ENCODE measurements at regions not wholly inside any gene's neighbourhood (a gene's known extent, or its start where the extent isn't known, plus 50 kb on each side); places are given as distances from the start of the nearest gene placed in this dataset.

GRCh38 chr2:217275091-217275490 lies 415.2 kb upstream of the TNP1 start:
- no peak overlapping the region for H3K27ac ChIP-seq (ENCODE audit: low read depth, low read length)
- Mint-ChIP-seq H3K27me3 (ENCODE audit: low read depth, unreplicated experiment) (peaks cover 18% of the 10 kb centered on the region), H3K4me3 (ENCODE audit: unreplicated experiment) (no peak overlapping the region), H3K4me1 (ENCODE audit: low read depth, unreplicated experiment) (peaks cover 30% of the 10 kb centered on the region), H3K9me3 (ENCODE audit: unreplicated experiment) (peaks cover 5% of the 10 kb centered on the region), H3K27ac (ENCODE audit: unreplicated experiment) (no peak overlapping the region), H3K36me3 (ENCODE audit: low read depth, unreplicated experiment) (no peaks in the 10 kb centered on the region)
- peaks cover 30% of the 10 kb centered on the region for H3K4me1 ChIP-seq (ENCODE audit: insufficient read depth, low read length)
- H4K20me1 ChIP-seq (ENCODE audit: insufficient read depth, low read length), result no peaks in the 10 kb centered on the region
- TF ChIP-seq CTCF (IDR thresholded peaks at IDR 0.05; ENCODE audit: insufficient read depth, low read depth, low read length), result no peak
- no peak for TF ChIP-seq EZH2 (IDR thresholded peaks at IDR 0.05; ENCODE audit: insufficient read depth, low read length)
- FAIRE-seq, result no peak
- no peak overlapping the region for H3K4me3 ChIP-seq (ENCODE audit: insufficient read depth, low read depth, low read length)
- H3K9me3 ChIP-seq (ENCODE audit: insufficient read depth, low read depth, low read length), result no peaks in the 10 kb centered on the region
- no peak overlapping the region for H3K4me2 ChIP-seq (ENCODE audit: low read length)
- DNase-seq (ENCODE audit: low read depth), result no peak
- no peaks in the 10 kb centered on the region for H3K36me3 ChIP-seq (ENCODE audit: insufficient read depth, low read length)
- H3K27me3 ChIP-seq (ENCODE audit: insufficient read depth, low read length), result no peaks in the 10 kb centered on the region
- H3K79me2 ChIP-seq (ENCODE audit: insufficient read depth, low read length), result no peaks in the 10 kb centered on the region
- H3K9ac ChIP-seq (ENCODE audit: low read length), result no peak overlapping the region
- no peak overlapping the region for H2AFZ ChIP-seq (ENCODE audit: low read depth, low read length)

GRCh38 chr2:217274578-217274977 lies 414.7 kb upstream of the TNP1 start:
- no peaks in the 10 kb centered on the region for H3K36me3 ChIP-seq (ENCODE audit: insufficient read depth, low read length)
- no peak for DNase-seq (ENCODE audit: low read depth)
- H3K79me2 ChIP-seq (ENCODE audit: insufficient read depth, low read length), result no peaks in the 10 kb centered on the region
- peaks cover 4% of the 10 kb centered on the region for H3K36me3 Mint-ChIP-seq (ENCODE audit: low read depth, unreplicated experiment)
- H3K4me1 Mint-ChIP-seq (ENCODE audit: low read depth, unreplicated experiment), result peaks cover 27% of the 10 kb centered on the region
- H3K4me3 Mint-ChIP-seq (ENCODE audit: unreplicated experiment), result no peak overlapping the region
- no peak overlapping the region for H3K4me3 ChIP-seq (ENCODE audit: insufficient read depth, low read depth, low read length)
- FAIRE-seq, result no peak
- H3K9me3 ChIP-seq (ENCODE audit: insufficient read depth, low read depth, low read length), result no peaks in the 10 kb centered on the region
- H3K4me2 ChIP-seq (ENCODE audit: low read length), result no peak overlapping the region
- TF ChIP-seq CTCF (IDR thresholded peaks at IDR 0.05; ENCODE audit: insufficient read depth, low read depth, low read length) (no peak), EZH2 (IDR thresholded peaks at IDR 0.05; ENCODE audit: insufficient read depth, low read length) (no peak)
- H3K9me3 Mint-ChIP-seq (ENCODE audit: unreplicated experiment), result peaks cover 5% of the 10 kb centered on the region
- no peak overlapping the region for H3K27ac Mint-ChIP-seq (ENCODE audit: unreplicated experiment)
- H3K4me1 ChIP-seq (ENCODE audit: insufficient read depth, low read length), result peaks cover 25% of the 10 kb centered on the region
- H3K9ac ChIP-seq (ENCODE audit: low read length), result no peak overlapping the region
- H4K20me1 ChIP-seq (ENCODE audit: insufficient read depth, low read length), result no peaks in the 10 kb centered on the region
- no peak overlapping the region for H3K27ac ChIP-seq (ENCODE audit: low read depth, low read length)
- no peak overlapping the region for H2AFZ ChIP-seq (ENCODE audit: low read depth, low read length)
- H3K27me3 Mint-ChIP-seq (ENCODE audit: low read depth, unreplicated experiment), result peaks cover 23% of the 10 kb centered on the region
- H3K27me3 ChIP-seq (ENCODE audit: insufficient read depth, low read length), result no peaks in the 10 kb centered on the region

- Histone ChIP-seq H3K4me2 (ENCODE audit: low read length) (no peak overlapping the region), H3K79me2 (ENCODE audit: insufficient read depth, low read length) (no peaks in the 10 kb centered on the region), H3K4me3 (ENCODE audit: insufficient read depth, low read depth, low read length) (no peak overlapping the region), H3K27ac (ENCODE audit: low read depth, low read length) (no peak overlapping the region), H4K20me1 (ENCODE audit: insufficient read depth, low read length) (no peaks in the 10 kb centered on the region), H3K27me3 (ENCODE audit: insufficient read depth, low read length) (no peaks in the 10 kb centered on the region), H3K4me1 (ENCODE audit: insufficient read depth, low read length) (peaks cover 17% of the 10 kb centered on the region), H3K36me3 (ENCODE audit: insufficient read depth, low read length) (no peaks in the 10 kb centered on the region), H3K9me3 (ENCODE audit: insufficient read depth, low read depth, low read length) (no peaks in the 10 kb centered on the region), H2AFZ (ENCODE audit: low read depth, low read length) (no peak overlapping the region), H3K9ac (ENCODE audit: low read length) (no peak overlapping the region)
- peaks cover 20% of the 10 kb centered on the region for H3K4me1 Mint-ChIP-seq (ENCODE audit: low read depth, unreplicated experiment)
- DNase-seq (ENCODE audit: low read depth) (no peak), FAIRE-seq (no peak)
- no peak overlapping the region for H3K27ac Mint-ChIP-seq (ENCODE audit: unreplicated experiment)
- H3K36me3 Mint-ChIP-seq (ENCODE audit: low read depth, unreplicated experiment), result peaks cover 4% of the 10 kb centered on the region
- H3K27me3 Mint-ChIP-seq (ENCODE audit: low read depth, unreplicated experiment), result peaks cover 29% of the 10 kb centered on the region
- peaks cover 5% of the 10 kb centered on the region for H3K9me3 Mint-ChIP-seq (ENCODE audit: unreplicated experiment)
- TF ChIP-seq CTCF (IDR thresholded peaks at IDR 0.05; ENCODE audit: insufficient read depth, low read depth, low read length) (no peak), EZH2 (IDR thresholded peaks at IDR 0.05; ENCODE audit: insufficient read depth, low read length) (no peak)
- H3K4me3 Mint-ChIP-seq (ENCODE audit: unreplicated experiment), result no peak overlapping the region
Observed at GRCh38 chr2:217273851-217274250, 414.0 kb upstream of the TNP1 start.
